A549 (cell line): ENCODE measurements at regions not wholly inside any gene's neighbourhood (a gene's known extent, or its start where the extent isn't known, plus 50 kb on each side); places are given as distances from the start of the nearest gene placed in this dataset.

Experiments
- ATAC-seq, 2 experiments: fragments of 200-7000 bp in 1 of 2; fragments of >200 bp in 1 of 2; cut with Nextera tagmentation in 1 of 2; cut with Tn5 transposase in 1 of 2; 3 replicates each; pipeline versions ENCODE4 v1.8.0 to v1.9.1; 2018 to 2020; ENCODE audit warnings: mild to moderate bottlenecking in 1 of 2, moderate library complexity in 1 of 2
- CTCF ChIA-PET: fragments of 300-600 bp; sonication (Branson Sonifier 250); formaldehyde crosslinking; extraction: SDS; loops from one replicate; lab custom pipeline; 2021; ENCODE audit warnings: antibody characterized with exemption, inconsistent platforms; lab: Yijun Ruan, JAX
- POLR2A ChIA-PET: fragments of 350-600 bp; formaldehyde crosslinking; extraction: SDS; loops from one replicate; lab custom pipeline; 2021; ENCODE audit warnings: antibody characterized with exemption, inconsistent platforms; lab: Yijun Ruan, JAX
- DNase-seq, 2 experiments: peaks; one replicate each; pipeline versions ENCODE4 v3.0.0 to v3.0.0-alpha.2; 2011 to 2016; ENCODE audit warnings: low read depth in 1 of 2, low spot score in 1 of 2
- FAIRE-seq: peaks from 2 replicates; lab custom pipeline; 2011; peaks lifted over from hg19 to GRCh38; lab: Jason Lieb, UNC
- H3K27ac ChIP-seq, 2 experiments: fragments of >200 bp; sonication (Bioruptor Twin); formaldehyde crosslinking; 3 replicates each; pipeline ENCODE4 v1.5.1; 2016 to 2017
- H3K4me1 ChIP-seq: fragments of >200 bp; sonication (Bioruptor Twin); formaldehyde crosslinking; 3 replicates; pipeline ENCODE4 v1.6.1; 2016
- H3K4me2 ChIP-seq: fragments of >200 bp; sonication (Bioruptor Twin); formaldehyde crosslinking; 3 replicates; pipeline ENCODE4 v1.6.1; 2016
- H3K4me3 ChIP-seq: fragments of >200 bp; sonication (Bioruptor Twin); formaldehyde crosslinking; 3 replicates; pipeline ENCODE4 v1.5.1; 2016
- H3K9me3 ChIP-seq: fragments of >200 bp; sonication (Bioruptor Twin); formaldehyde crosslinking; 3 replicates; pipeline ENCODE4 v1.6.1; 2016
- ESRRA ChIP-seq: fragments of 150-350 bp; IDR thresholded peaks from 2 replicates; pipeline ENCODE4 v1.6.1; 2014; ENCODE audit warnings: mild to moderate bottlenecking, low read length, borderline replicate concordance
- FOXS1 ChIP-seq: fragments of 250-450 bp; sonication (Bioruptor Pico); IDR thresholded peaks from 2 replicates; pipeline ENCODE4 v1.5.0; 2020; ENCODE audit warnings: mild to moderate bottlenecking, moderate library complexity
- GATA3 ChIP-seq: IDR thresholded peaks from 2 replicates; pipeline ENCODE4 v1.6.1; 2012; ENCODE audit warnings: borderline replicate concordance
- HDAC2 ChIP-seq: fragments of 200-600 bp; sonication (generic); IDR thresholded peaks from 2 replicates; pipeline ENCODE4 v1.6.1; 2016
- HEYL ChIP-seq: fragments of 250-450 bp; sonication (Bioruptor Pico); IDR thresholded peaks from 2 replicates; pipeline ENCODE4 v1.8.0; 2021; ENCODE audit warnings: mild to moderate bottlenecking, moderate library complexity
- HOXB13 ChIP-seq: fragments of 250-450 bp; sonication (Bioruptor Pico); IDR thresholded peaks from 2 replicates; pipeline ENCODE4 v1.5.0; 2020; ENCODE audit warnings: low read depth, mild to moderate bottlenecking, moderate library complexity
- HOXB5 ChIP-seq: fragments of 250-450 bp; sonication (Bioruptor Pico); IDR thresholded peaks from 2 replicates; pipeline ENCODE4 v1.5.0; 2020; ENCODE audit warnings: mild to moderate bottlenecking, moderate library complexity
- KDM1A ChIP-seq: fragments of 200-600 bp; sonication (generic); IDR thresholded peaks from 2 replicates; pipeline ENCODE4 v1.6.1; 2016; ENCODE audit warnings: low read depth, mild to moderate bottlenecking
- MAFK ChIP-seq: fragments of 450-650 bp; IDR thresholded peaks from 2 replicates; pipeline ENCODE4 v1.6.1; 2014; ENCODE audit not compliant: partially characterized antibody
- NR3C1 ChIP-seq: fragments of >200 bp; sonication (Bioruptor Twin); formaldehyde crosslinking; IDR thresholded peaks from 3 replicates; pipeline ENCODE4 v1.6.1; 2017
- POLR2AphosphoS2 ChIP-seq: conservative IDR thresholded peaks from 2 replicates; pipeline ENCODE4 v1.6.1; 2012; ENCODE audit warnings: low read length, improper control_type of control experiment, inconsistent platforms
- RARB ChIP-seq: fragments of 250-450 bp; sonication (Bioruptor Pico); IDR thresholded peaks from 2 replicates; pipeline ENCODE4 v1.8.0; 2021; ENCODE audit warnings: mild to moderate bottlenecking, moderate library complexity
- RFX5 ChIP-seq: fragments of 450-650 bp; IDR thresholded peaks from 2 replicates; pipeline ENCODE4 v1.7.1; 2014; ENCODE audit warnings: antibody characterized with exemption, mild to moderate bottlenecking, moderate library complexity
- SMC3 ChIP-seq: fragments of >200 bp; sonication (Bioruptor Twin); formaldehyde crosslinking; IDR thresholded peaks from 3 replicates; pipeline ENCODE4 v1.6.1; 2018; ENCODE audit warnings: inconsistent platforms
- SREBF2 ChIP-seq: fragments of 450-650 bp; IDR thresholded peaks from 2 replicates; pipeline ENCODE4 v1.6.1; 2014; ENCODE audit warnings: mild to moderate bottlenecking, moderate library complexity
- TFCP2L1 ChIP-seq: fragments of 250-450 bp; sonication (Bioruptor Pico); IDR thresholded peaks from 2 replicates; pipeline ENCODE4 v1.5.0; 2021; ENCODE audit warnings: mild to moderate bottlenecking
- ZC3H11A ChIP-seq: fragments of 450-650 bp; IDR thresholded peaks from 2 replicates; pipeline ENCODE4 v1.6.1; 2014; ENCODE audit warnings: antibody characterized with exemption, mild to moderate bottlenecking
- WGBS: methylation state at CpG from one replicate; pipeline ENCODE4 v1.1.6; 2017; ENCODE audit errors: missing lambda C conversion rate; 5-methylcytosine and 5-hydroxymethylcytosine counted together
- TF ChIP-seq, protein P1 (sequence below): fragments of >200 bp; sonication (Bioruptor Twin); formaldehyde crosslinking; IDR thresholded peaks from 3 replicates; pipeline ENCODE4 v1.6.1; 2016
- TF ChIP-seq, protein P2 (sequence below): fragments of 200-600 bp; sonication (generic); IDR thresholded peaks from 2 replicates; pipeline ENCODE4 v1.6.1; 2016; ENCODE audit warnings: antibody characterized with exemption, mild to moderate bottlenecking, moderate library complexity
- TF ChIP-seq, protein P3 (sequence below): fragments of 450-650 bp; IDR thresholded peaks from 2 replicates; pipeline ENCODE4 v1.6.1; 2014; ENCODE audit warnings: antibody characterized with exemption
- TF ChIP-seq, protein P4 (sequence below): fragments of >200 bp; sonication (Bioruptor Twin); formaldehyde crosslinking; IDR thresholded peaks from 2 replicates; pipeline ENCODE4 v1.6.1; 2016

DNA sequence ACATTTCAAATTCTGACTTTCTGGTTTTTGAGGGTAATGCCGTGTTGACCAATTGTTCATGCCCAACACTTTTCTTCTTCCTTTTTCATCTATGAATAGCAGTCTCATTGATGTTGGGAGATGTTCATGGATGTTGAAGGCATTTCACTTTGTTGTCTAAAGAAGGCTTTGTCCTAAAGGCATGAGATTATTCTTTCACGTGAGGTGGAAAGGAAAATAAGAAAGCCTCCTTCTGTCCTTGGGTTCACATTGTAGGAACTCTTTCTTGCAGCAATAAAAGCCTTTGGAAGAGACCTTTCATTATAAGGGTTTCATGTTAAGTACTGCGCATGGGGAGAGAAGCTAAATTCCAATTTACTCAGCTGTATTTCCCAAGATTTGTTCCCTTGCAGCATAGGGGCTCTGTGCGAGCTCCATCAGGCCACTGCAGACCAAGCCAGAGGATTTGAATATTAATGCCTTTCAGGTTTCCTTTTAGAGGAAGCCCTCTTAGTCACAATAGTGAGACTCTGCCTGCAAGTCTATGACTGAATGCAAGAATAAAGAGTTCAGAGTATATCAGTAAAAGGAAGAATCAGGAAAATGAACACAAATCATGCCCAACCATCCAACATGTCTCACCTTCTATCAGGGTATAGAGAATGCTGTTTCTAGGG, 274.6 kb downstream of the TMEM38B start:
- no peak overlapping the region for H3K4me2 ChIP-seq
- ChIA-PET CTCF (no interaction called here), POLR2A (no interaction called here)
- H3K4me1 ChIP-seq, result no peaks in the 10 kb centered on the region
- FAIRE-seq (no peak), ATAC-seq (no peak), DNase-seq (no peak)
- no peaks in the 10 kb centered on the region for H3K9me3 ChIP-seq
- no peak overlapping the region for H3K4me3 ChIP-seq
- no peak overlapping the region for H3K27ac ChIP-seq
- no peak for TF ChIP-seq NR3C1
- TF ChIP-seq, protein P1, sequence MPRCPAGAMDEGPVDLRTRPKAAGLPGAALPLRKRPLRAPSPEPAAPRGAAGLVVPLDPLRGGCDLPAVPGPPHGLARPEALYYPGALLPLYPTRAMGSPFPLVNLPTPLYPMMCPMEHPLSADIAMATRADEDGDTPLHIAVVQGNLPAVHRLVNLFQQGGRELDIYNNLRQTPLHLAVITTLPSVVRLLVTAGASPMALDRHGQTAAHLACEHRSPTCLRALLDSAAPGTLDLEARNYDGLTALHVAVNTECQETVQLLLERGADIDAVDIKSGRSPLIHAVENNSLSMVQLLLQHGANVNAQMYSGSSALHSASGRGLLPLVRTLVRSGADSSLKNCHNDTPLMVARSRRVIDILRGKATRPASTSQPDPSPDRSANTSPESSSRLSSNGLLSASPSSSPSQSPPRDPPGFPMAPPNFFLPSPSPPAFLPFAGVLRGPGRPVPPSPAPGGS, result no peak
- no peak for TF ChIP-seq TFCP2L1 (CRISPR knock-in tag)
- TF ChIP-seq, protein P2, sequence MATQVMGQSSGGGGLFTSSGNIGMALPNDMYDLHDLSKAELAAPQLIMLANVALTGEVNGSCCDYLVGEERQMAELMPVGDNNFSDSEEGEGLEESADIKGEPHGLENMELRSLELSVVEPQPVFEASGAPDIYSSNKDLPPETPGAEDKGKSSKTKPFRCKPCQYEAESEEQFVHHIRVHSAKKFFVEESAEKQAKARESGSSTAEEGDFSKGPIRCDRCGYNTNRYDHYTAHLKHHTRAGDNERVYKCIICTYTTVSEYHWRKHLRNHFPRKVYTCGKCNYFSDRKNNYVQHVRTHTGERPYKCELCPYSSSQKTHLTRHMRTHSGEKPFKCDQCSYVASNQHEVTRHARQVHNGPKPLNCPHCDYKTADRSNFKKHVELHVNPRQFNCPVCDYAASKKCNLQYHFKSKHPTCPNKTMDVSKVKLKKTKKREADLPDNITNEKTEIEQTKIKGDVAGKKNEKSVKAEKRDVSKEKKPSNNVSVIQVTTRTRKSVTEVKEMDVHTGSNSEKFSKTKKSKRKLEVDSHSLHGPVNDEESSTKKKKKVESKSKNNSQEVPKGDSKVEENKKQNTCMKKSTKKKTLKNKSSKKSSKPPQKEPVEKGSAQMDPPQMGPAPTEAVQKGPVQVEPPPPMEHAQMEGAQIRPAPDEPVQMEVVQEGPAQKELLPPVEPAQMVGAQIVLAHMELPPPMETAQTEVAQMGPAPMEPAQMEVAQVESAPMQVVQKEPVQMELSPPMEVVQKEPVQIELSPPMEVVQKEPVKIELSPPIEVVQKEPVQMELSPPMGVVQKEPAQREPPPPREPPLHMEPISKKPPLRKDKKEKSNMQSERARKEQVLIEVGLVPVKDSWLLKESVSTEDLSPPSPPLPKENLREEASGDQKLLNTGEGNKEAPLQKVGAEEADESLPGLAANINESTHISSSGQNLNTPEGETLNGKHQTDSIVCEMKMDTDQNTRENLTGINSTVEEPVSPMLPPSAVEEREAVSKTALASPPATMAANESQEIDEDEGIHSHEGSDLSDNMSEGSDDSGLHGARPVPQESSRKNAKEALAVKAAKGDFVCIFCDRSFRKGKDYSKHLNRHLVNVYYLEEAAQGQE, result no peak
- no peak for TF ChIP-seq HDAC2
- TF ChIP-seq SMC3, result no peak
- TF ChIP-seq SREBF2, result no peak
- TF ChIP-seq FOXS1 (CRISPR knock-in tag), result no peak
- TF ChIP-seq, protein P3, sequence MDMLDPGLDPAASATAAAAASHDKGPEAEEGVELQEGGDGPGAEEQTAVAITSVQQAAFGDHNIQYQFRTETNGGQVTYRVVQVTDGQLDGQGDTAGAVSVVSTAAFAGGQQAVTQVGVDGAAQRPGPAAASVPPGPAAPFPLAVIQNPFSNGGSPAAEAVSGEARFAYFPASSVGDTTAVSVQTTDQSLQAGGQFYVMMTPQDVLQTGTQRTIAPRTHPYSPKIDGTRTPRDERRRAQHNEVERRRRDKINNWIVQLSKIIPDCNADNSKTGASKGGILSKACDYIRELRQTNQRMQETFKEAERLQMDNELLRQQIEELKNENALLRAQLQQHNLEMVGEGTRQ, result no peak
- TF ChIP-seq MAFK, result no peak
- WGBS, result 58% methylated on average over 4 of the region's 4 CpGs

DNA sequence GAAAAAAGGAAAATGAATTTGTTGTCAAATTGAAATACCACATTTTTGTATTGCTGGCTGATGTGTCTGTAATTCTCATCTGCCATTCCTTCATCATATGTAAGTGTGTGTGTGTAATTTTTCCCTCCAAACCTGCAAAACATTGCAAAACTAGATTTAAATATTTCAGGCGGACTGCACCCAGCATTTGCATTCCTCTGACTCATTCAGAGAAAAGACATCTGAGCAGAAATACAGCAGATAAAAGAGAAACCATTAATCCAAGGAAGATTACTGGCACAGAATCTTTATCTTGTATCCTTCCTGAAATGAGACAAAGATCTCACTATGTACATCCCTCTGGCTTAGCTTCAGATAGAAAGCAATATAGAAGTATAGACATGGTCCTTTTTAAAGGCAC, 275.3 kb downstream of the TMEM38B start:
- TF ChIP-seq, protein P4, sequence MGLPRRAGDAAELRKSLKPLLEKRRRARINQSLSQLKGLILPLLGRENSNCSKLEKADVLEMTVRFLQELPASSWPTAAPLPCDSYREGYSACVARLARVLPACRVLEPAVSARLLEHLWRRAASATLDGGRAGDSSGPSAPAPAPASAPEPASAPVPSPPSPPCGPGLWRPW, result no peak
- TF ChIP-seq POLR2AphosphoS2 (no peak), KDM1A (no peak), HOXB5 (no peak), GATA3 (no peak), SMC3 (no peak), RFX5 (no peak), ESRRA (no peak)
- ATAC-seq, result no peak
- H3K4me1 ChIP-seq, result no peaks in the 10 kb centered on the region
- H3K4me3 ChIP-seq, result no peak overlapping the region
- 11% methylated on average over 1 of the region's 1 CpG for WGBS
- no peak overlapping the region for H3K27ac ChIP-seq
- no peak for DNase-seq
- FAIRE-seq, result no peak
- ChIA-PET POLR2A (no interaction called here), CTCF (no interaction called here)
- no peak overlapping the region for H3K4me2 ChIP-seq
- H3K9me3 ChIP-seq, result no peaks in the 10 kb centered on the region

DNA sequence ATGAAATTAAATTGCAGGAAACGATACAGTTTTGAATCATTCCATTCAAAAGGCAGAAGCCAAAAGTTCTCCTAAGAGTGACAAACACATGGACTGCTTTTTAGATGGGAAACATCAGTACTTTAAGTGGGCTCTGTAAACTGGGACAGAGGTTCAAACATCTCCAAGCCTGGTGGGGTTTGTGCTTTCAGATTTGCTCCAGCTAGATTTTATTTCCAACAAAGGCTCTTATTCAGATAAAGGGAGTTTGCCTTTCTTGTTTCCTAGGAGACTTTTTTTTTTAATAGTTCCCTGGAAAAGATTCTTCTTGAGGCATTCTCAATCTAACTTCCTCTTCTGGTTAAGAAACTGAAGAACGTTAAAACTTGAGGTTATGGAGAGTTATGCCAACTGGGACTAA, 277.6 kb downstream of the TMEM38B start:
- ATAC-seq (no peak), DNase-seq (no peak), FAIRE-seq (no peak)
- 29% methylated on average over 2 of the region's 2 CpGs for WGBS
- Histone ChIP-seq H3K27ac (no peak overlapping the region), H3K4me1 (no peaks in the 10 kb centered on the region), H3K4me2 (no peak overlapping the region), H3K4me3 (no peak overlapping the region), H3K9me3 (no peaks in the 10 kb centered on the region)
- POLR2A ChIA-PET, result no interaction called here
- CTCF ChIA-PET, result no interaction called here
- TF ChIP-seq ZC3H11A (no peak), HOXB13 (CRISPR knock-in tag) (no peak), RARB (CRISPR knock-in tag) (no peak), HEYL (CRISPR knock-in tag) (no peak)
- TF ChIP-seq, all 56 proteins: peak for 0
